CD4-positive, alpha-beta T cell treated with Interleukin-4 for 1 hour (primary cell): ENCODE measurements at regions not wholly inside any gene's neighbourhood (a gene's known extent, or its start where the extent isn't known, plus 50 kb on each side); places are given as distances from the start of the nearest gene placed in this dataset.
"Not testable (repeated sequence)": the region's sequence is repeated elsewhere in the genome, so short reads cannot be mapped to it uniquely, and the experiment has no call there.

Experiments
- DNase-seq, 2 donors: peaks; one replicate each; pipeline ENCODE4 v3.0.0-alpha.2; 2020 to 2022

- no peak for DNase-seq
These were observed 230.3 kb downstream of the TDRD15 start for GRCh38 chr2:21353879-21354679.

- no peak for DNase-seq
These were observed 232.5 kb downstream of the TDRD15 start for GRCh38 chr2:21356086-21356856.

- DNase-seq: no peak
These were observed 233.1 kb downstream of the TDRD15 start for GRCh38 chr2:21356857-21357255.

- no peak for DNase-seq
These were observed 235.2 kb downstream of the TDRD15 start for GRCh38 chr2:21358976-21359375.

- DNase-seq: no peak
These were observed 237.6 kb downstream of the TDRD15 start for GRCh38 chr2:21361384-21361783.

GRCh38 chr2:21361957-21362486, 238.3 kb downstream of the TDRD15 start:
- DNase-seq: no peak

- no peak for DNase-seq
These were observed 239.6 kb downstream of the TDRD15 start for GRCh38 chr2:21363364-21363763.

GRCh38 chr2:21367421-21367820, 243.7 kb downstream of the TDRD15 start:
- DNase-seq: no peak

- no peak for DNase-seq
These were observed 246.0 kb downstream of the TDRD15 start for GRCh38 chr2:21369787-21370186.

GRCh38 chr2:21371499-21372003, 247.8 kb downstream of the TDRD15 start:
- DNase-seq: no peak

- no peak for DNase-seq
These were observed 248.9 kb downstream of the TDRD15 start for GRCh38 chr2:21372654-21373053.

- no peak for DNase-seq
These were observed 253.1 kb downstream of the TDRD15 start for GRCh38 chr2:21376864-21377263.

GRCh38 chr2:21379140-21379539, 255.4 kb downstream of the TDRD15 start:
- DNase-seq: no peak

GRCh38 chr2:21379668-21380067, 255.9 kb downstream of the TDRD15 start:
- not testable (repeated sequence) for DNase-seq

GRCh38 chr2:21381421-21381820, 257.7 kb downstream of the TDRD15 start:
- DNase-seq: no peak

GRCh38 chr2:21382701-21383520, 259.1 kb downstream of the TDRD15 start:
- no peak for DNase-seq

- DNase-seq: no peak
These were observed 262.9 kb downstream of the TDRD15 start for GRCh38 chr2:21386666-21387065.

- DNase-seq: no peak
These were observed 268.9 kb downstream of the TDRD15 start for GRCh38 chr2:21392649-21393048.

GRCh38 chr2:21393173-21393572, 269.4 kb downstream of the TDRD15 start:
- no peak for DNase-seq

GRCh38 chr2:21395366-21395765, 271.6 kb downstream of the TDRD15 start:
- DNase-seq: no peak

GRCh38 chr2:21396252-21396651, 272.5 kb downstream of the TDRD15 start:
- DNase-seq: no peak

GRCh38 chr2:21401022-21401698, 277.4 kb downstream of the TDRD15 start:
- no peak for DNase-seq
